HG02943 (cell line): ENCODE measurements at regions not wholly inside any gene's neighbourhood (a gene's known extent, or its start where the extent isn't known, plus 50 kb on each side); places are given as distances from the start of the nearest gene placed in this dataset.
"Not testable (repeated sequence)": the region's sequence is repeated elsewhere in the genome, so short reads cannot be mapped to it uniquely, and the experiment has no call there.

Experiments used
- ATAC-seq: cut with Tn5 transposase; IDR thresholded peaks from one replicate; pipeline ENCODE4 v1.9.1; 2021; ENCODE audit warnings: mild to moderate bottlenecking, low read depth, moderate library complexity; ENCODE audit not compliant: unreplicated experiment

DNA sequence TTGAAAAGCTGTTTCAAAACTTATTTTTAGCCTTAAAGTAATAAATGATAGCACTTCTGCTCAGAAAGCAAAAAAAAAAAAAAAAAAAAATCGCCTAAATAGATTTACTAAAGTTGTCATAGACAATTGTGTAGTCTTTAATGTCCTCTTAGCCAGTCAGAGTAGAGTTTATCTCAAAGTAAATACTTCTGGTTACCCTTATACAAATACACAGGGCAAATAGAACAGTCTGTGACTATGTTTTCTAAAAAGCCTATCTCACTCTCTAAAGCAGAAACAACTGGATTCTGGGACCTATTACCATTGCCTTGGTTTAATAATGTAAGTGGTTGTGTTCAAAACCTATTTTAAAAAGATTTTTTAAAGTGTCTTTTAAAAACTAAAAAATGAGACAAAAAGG lies 156.2 kb upstream of the THSD7A start:
- ATAC-seq: no peak

DNA sequence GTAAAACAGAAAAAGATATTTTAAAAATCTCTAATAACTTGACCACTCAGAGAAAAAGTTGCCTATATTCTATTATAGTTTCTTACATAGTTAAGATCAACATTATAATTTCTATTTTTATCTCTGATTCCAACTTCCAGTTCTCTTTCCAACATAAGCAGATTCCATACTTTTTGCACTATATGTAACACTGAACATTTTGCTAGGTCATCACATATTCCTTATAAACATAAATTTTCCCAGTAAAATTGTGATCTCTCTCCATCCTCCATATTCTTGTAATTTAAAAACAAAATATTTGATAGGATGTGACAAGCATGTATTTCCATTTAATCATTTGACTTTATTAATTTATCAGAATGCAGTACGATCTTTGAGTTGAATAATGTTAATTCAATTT lies 170.4 kb upstream of the THSD7A start:
- ATAC-seq: no peak

DNA sequence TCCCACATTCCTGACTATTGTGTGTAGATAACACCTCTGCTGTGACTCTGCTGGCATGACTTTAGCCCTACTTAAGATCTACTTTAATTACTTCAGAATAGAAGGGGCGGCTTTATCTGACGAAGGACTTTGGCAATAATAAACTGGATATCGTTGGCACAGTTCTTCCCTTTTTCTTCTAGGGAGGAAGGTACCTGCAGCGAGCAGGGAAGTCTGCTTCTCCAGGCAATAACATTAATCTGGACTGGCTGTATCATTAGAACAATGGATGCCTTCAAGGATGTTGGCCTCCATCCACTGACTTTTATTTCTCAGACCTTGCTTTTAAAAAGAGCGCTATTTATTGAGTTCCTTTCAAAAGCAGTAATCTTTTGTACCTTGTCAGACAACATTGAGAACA lies 172.6 kb upstream of the THSD7A start:
- ATAC-seq: no peak

DNA sequence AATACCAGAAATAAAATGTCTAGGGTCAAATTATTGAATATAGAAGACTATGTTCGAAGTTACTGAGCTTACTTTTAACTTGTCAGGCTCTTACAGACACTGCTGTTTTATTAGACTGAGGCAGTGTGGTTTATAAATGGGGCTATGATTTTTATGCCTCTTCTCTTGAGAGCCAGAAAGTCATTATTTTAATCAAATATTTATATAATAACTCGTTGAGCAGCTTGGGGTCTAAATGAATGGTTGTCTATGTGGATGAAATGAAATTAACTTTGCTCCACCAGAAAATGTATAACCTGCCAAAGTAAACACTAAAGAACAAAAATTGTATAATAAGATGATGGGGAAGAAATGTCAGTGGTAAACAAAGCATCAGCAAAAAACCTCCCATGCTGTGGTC lies 175.6 kb upstream of the THSD7A start:
- no peak for ATAC-seq

DNA sequence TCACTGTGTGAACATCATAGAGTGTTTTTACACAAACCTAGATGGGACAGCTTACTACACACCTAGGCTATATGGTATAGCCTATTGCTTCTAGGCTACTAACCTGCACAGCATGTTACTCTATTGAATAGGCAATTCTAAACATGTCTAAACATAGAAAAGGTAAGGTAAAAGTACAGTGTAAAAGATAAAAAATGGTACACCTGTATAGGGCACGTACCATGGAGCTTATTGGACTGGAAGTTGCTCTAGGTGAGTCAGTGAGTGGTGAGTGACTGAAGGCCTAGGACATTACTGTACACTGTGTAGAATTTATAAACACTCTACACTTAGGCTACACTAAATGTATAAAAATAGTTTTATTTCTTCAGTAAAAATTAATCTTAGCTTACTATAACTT lies 182.0 kb upstream of the THSD7A start:
- no peak for ATAC-seq

DNA sequence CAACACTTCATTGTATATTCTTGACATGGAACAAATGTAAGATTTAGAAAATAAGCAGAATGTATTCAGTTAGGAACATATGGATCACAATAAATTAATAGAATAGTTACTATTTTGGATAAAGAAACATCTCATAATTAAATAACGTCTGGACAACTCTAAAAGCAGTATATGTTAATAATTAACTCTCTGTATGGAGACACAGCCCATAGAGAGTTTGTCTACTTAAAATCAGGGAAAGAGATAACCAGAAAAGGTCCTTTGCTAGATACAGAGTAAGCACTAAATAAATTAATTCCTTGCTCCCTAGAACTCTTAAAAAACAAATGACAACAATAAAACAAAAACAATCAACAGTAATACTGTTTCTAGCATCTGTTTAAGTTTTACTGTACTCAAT lies 184.4 kb upstream of the THSD7A start:
- ATAC-seq: no peak

DNA sequence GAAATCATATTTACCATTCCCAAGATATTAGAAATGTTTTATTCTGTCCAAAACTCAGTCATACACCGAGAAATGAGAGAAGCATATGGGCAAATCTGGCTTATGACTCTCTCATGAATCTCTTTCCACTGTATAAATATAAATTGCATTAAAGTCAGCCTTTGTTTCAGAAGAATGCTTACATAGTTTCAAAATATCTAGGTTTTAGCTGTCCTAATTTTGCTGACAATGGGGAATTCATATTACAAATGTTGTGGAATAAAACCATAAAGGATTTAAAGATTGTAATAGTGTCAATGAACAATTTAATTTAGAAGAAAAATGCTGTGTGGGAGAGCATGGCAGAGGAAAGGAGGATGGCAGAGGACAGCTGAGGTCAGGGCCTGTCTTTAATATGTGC lies 185.0 kb upstream of the THSD7A start:
- ATAC-seq: no peak

DNA sequence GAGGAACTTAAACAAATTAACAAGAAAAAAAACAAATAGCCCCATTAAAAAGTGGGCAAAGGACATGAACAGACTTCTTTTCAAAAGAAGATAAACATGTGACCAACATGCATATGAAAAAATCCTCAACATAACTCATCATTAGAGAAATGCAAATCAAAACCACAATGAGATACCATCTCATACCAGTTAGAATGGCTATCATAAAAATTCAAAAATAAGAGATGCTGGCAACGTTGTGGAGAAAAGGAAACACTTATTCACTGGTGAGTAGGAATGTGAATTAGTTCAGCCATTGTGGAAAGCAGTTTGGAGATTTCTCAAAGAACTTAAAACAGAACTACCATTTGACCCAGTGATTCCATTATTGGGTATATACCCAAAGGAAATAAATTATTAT lies 189.1 kb upstream of the TMEM106B start:
- not testable (repeated sequence) for ATAC-seq

DNA sequence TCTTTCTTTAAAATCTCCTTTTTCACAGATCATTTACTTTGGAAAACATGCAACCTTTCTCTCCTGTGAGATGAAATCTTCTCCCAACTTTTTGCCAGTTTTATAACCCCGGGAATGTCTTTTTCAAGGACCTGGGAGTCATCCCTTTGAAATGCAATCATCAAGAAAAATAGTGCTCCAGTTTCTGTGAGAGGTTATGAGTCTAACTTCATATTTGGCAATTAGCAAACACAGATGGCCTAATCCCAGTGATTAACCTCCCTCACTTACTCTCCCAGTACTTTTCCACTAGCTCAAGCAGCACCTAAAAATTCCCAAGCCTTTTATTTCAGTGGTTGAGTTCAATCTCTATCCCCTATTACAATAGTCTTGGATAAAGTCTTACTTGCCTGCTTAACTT lies 185.8 kb upstream of the TMEM106B start:
- no peak for ATAC-seq

DNA sequence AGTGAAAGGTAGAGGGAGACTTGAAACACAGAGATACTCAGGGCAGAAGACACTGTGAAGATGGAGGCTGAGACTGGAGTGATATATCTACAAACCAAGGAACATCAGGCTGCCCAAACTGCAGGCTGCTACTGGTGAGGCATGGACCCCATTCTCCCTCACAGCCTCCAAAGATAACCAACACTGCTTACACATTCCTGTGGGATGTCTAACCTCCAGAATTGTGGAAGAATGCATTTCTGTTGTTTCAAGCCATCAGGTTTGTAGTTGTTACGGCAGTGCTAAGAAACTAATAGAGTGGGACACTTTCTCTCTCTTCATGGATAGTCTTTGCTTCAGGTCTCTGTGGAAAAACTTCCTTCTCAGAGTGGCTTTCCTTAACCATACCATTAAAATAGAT lies 182.6 kb upstream of the TMEM106B start:
- ATAC-seq: no peak

DNA sequence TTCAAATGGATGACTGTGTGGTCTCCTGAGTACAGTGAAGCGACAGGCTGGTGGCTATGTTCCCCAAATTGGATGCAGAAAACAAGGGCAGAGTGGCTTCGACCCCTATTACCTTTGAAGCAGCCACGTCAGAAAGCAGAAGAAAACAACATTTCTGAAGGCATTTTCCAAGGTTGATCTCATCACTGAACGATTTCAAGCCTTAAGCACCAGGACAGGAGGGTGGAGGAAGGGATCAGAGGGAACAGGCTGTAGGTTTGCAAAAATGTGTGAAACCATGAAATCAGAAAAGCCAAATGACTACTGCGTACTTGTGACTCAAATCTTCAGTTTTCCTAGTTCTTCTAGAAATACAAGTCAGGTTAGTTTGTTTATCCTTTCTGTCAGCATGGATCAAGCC lies 181.0 kb upstream of the TMEM106B start:
- ATAC-seq: no peak

DNA sequence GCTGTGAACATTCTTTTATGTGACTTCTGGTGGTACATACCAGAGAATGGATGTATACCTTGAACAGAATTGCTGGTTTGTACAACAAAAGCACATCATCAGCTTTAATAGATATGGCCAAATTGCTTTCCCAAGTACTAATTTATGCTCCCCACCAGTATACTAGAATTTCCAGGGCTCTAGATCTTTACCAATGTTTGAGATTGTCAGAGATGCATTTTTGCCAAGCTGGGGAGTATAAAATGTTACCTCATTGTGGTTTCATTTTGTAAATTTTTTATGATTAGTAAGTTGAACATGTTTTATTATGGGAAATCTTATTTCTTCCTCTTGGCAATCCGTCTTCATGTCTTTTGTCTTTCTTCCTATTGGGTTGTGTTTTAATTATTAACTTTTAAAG lies 179.9 kb upstream of the TMEM106B start:
- ATAC-seq: no peak

DNA sequence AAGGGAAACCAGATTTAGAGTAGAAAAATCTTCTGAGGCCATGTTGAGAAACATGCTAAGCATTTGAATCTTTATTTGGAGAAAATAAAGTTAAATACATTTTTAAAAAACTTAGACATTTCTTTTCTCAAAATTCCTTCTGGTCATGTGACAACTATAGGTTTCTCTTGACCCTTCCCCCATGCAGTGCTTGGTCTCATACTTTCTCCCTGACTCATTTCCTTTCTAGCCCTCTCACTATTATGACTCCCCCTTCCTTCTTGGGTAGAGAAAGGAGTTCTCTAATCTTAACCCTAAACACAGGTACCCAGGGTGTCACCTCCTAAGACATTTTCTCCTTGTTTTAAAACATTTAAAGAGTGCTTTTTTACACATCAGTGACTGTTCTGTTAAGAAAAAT lies 179.5 kb upstream of the TMEM106B start:
- ATAC-seq: no peak

DNA sequence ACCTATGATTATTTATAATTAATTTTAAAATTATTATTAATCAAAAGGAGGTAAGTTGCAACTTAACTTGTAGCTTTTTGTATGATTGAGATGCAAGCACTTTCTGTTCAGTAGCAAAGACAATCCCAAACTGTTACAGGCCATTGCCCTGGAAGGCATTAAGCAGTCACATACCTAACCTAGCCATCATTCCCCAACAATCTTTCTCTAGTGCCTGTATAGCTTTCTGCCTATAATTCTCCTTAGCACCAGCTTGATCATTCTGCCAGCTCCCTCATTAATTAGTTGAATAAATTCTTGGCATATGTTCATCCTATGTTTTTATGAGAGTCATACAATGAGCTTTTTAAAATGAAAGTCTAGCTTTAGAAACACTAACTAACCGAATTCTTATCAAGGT lies 178.9 kb upstream of the TMEM106B start:
- no peak for ATAC-seq

DNA sequence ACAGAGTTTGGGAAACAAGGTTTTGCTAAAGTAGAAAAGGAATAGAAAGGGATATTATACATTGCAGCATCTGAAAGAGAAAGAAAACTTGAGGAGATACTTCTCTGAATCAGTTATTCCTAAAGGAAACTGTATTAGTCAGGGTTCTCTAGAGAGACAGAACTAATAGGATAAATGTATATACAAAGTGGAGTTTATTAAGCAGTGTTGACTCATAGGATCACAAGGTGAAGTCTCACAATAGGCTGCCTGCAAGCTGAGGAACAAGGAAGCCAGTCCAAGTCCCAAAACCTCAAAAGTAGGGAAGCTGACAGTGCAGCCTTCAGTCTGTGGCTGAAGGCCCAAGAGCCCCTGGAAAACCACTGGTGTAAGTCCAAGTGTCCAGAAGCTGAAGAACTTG lies 167.6 kb upstream of the TMEM106B start:
- not testable (repeated sequence) for ATAC-seq

DNA sequence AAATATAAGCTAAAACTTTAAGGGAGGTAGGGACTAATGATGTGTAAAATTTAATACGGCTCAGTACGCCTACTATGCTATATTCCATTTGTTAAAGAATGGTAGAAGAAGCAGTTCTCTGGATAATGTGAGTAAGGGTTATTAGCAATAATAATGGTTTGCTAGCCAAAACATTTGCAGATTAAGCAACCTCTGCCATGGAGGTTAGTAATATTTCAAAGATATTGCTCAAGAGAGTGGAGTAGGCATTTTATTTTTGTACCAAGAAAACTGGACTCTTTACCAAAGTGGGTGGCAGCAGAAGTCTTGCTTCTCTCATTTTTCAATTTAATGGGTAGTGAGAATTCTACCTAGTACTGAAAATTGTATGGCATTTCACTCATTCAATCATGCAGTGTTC lies 158.9 kb upstream of the TMEM106B start:
- ATAC-seq: no peak

DNA sequence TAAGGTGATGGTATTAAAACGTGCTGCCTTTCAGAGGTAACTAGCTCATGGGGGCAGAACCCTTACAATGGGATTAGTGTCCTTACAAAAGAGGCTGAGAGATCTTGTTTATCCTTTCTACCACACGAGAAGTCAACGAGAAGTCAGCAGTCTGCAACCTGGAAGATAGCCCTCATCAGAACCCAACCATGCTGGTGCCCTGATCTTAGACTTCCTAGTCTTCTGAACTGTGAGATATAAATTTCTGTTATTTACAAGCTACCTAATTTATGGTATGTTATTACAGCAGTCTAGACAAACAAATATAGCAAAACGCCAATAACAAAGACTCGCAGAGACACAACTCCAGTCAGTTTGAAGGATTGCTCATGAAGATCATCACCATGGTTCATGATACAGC lies 157.5 kb upstream of the TMEM106B start:
- no peak for ATAC-seq

DNA sequence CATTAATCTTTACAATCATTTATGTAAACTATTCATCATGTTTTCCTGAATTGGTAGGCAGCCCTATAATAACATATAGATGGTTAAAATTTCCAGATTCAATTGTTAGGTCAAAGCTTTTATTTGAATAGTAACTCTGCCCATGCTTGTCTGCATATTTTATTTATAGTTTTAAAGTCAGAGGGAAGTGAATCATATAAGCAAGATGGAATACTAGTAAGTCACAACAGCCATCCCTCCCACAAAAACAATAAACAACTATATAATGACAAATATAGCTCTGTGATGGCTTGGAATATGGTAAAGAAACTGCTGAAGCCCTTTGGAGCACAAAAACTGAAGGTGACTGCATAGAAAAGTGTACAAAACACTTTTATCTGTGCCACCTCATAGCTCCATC lies 156.3 kb upstream of the TMEM106B start:
- no peak for ATAC-seq

DNA sequence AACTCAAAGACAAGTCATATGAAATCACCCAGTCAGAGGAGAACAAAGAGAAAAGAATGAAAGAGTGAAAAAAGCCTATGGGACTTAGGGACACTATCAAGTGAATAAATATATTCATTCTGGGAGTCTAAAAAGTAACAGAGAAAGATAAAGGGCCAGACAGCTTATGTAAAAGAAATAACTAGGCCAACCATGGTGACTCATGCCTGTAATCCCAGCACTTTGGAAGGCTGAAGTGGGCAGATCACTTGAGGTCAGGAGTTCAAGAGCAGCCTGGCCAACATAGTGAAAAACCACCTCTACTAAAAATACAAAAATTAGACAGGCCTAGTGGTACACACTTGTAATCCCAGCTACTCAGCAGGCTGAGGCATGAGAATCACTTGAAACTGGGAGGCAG lies 154.7 kb upstream of the TMEM106B start:
- ATAC-seq: no peak

DNA sequence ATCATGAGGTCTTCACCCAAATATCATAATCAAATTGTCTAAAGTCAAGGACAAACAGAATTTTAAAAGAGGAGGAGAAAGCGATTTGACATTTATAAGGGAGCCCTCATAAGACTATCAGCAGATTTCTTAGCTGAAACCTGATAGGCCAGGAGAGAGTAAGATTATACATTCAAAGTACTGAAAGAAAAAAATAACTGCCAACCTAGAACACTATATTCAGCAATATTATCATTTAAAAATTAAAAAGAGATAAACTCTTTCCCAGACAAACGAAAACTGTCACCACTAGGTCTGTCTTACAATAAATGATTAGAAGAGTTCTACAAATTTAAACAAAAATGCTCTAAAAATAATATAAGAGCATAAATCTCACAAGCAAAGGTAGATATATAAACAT lies 154.1 kb upstream of the TMEM106B start:
- no peak for ATAC-seq

DNA sequence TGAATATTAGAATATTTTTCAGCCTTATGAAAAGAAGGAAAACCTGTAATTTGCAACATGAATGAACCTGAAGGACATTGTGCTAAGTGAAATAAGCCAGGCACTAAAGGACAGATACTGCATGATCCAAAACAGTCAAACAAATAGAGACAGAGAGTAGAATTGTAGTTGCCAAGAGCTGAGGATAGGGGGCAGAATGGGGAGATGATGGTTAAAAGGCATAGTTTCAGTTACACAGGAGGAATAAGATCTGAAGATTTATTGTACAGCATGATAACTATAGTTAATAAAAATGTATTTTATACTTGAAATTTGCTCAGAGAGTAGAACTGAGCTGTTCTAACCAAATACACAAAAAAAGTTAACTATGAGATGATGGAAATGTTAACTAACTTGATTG lies 149.0 kb upstream of the TMEM106B start:
- ATAC-seq: no peak

DNA sequence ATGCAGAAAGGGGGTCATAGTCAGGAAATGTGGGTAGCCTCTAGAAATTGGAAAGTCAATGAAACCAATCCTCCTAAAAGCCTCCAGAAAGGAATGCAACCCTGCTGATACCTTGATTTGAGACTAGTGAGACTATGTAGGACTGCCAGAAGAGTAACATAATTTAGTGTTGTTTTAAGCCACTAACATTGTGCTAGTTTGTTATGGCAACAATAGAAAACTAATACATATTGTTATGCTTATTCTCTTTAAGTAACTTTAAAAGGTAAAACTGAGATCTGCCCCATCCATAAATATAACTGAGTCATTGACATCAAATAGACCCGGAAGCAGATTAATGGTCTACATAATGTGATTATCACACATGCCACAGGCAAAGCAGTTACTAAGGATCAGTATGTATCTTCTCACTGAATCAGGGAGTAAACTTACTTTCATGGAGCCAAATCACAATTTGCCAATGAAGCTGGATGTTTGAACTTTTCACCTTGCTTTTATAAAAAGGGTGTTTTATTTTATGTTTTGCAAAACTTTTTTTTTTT lies 146.4 kb upstream of the TMEM106B start:
- no peak for ATAC-seq

DNA sequence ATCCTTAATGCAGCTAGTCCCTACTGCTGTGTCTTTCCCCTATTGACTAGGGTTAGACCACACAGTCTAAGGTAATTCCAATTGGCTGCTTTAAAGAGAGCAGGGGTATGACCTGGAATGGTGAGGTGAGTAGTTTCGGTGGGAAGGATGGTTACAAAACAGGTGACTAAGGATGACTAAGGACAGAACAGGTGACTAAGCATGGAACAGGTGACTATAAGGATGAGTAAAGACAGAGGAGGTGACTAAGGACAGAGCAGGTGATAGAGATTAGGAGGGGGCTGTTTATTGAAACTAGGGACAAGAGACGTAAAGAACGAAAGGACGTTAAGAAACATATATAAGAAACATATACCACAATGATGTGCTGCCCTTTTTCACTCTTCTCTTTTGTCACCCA lies 145.1 kb upstream of the TMEM106B start:
- ATAC-seq: no peak
